22Rv1 (cell line): ENCODE measurements at regions not wholly inside any gene's neighbourhood (a gene's known extent, or its start where the extent isn't known, plus 50 kb on each side); places are given as distances from the start of the nearest gene placed in this dataset.

Source experiments
- CTCF ChIP-seq: fragments of 450-650 bp; IDR thresholded peaks from 2 replicates; pipeline ENCODE4 v1.5.1; 2017; ENCODE audit warnings: mild to moderate bottlenecking
- ZFX ChIP-seq: fragments of 450-650 bp; IDR thresholded peaks from 2 replicates; pipeline ENCODE4 v1.6.1; 2017; ENCODE audit warnings: antibody characterized with exemption, borderline replicate concordance

- TF ChIP-seq CTCF (no peak), ZFX (no peak)
These were observed 78.0 kb upstream of the OXGR1 start for GRCh38 chr13:97072297-97072696.
